ENCODE measurements at regions not wholly inside any gene's neighbourhood (a gene's known extent, or its start where the extent isn't known, plus 50 kb on each side); places are given as distances from the start of the nearest gene placed in this dataset.

DNA sequence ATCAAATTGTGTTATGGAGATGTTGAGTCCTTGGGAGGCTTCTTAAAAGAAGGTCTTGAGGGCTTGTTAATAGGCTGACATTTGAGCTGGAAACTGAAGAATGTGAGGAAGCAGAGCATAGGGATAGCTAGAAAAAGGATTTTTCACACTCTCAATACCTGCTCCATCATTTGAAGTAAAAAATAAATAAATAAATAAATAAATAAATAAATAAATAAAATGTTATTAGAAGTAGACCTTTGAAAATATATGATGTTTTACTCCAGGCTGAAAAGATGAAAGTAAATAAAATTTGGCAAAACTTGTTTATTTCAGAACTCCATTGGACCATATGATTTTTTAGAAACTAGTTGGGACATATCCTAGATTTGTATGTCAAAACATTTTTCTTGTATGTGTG lies 1757.8 kb upstream of the TENM3 start:
- TF ChIP-seq, protein P1, sequence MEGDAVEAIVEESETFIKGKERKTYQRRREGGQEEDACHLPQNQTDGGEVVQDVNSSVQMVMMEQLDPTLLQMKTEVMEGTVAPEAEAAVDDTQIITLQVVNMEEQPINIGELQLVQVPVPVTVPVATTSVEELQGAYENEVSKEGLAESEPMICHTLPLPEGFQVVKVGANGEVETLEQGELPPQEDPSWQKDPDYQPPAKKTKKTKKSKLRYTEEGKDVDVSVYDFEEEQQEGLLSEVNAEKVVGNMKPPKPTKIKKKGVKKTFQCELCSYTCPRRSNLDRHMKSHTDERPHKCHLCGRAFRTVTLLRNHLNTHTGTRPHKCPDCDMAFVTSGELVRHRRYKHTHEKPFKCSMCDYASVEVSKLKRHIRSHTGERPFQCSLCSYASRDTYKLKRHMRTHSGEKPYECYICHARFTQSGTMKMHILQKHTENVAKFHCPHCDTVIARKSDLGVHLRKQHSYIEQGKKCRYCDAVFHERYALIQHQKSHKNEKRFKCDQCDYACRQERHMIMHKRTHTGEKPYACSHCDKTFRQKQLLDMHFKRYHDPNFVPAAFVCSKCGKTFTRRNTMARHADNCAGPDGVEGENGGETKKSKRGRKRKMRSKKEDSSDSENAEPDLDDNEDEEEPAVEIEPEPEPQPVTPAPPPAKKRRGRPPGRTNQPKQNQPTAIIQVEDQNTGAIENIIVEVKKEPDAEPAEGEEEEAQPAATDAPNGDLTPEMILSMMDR (conservative IDR thresholded peaks at IDR 0.05; ENCODE audit: low read length) = no peak
- DNase-seq (ENCODE audit: low read depth) = no peak
- H3K4me3 ChIP-seq (ENCODE audit: low read length) = no peak overlapping the region

DNA sequence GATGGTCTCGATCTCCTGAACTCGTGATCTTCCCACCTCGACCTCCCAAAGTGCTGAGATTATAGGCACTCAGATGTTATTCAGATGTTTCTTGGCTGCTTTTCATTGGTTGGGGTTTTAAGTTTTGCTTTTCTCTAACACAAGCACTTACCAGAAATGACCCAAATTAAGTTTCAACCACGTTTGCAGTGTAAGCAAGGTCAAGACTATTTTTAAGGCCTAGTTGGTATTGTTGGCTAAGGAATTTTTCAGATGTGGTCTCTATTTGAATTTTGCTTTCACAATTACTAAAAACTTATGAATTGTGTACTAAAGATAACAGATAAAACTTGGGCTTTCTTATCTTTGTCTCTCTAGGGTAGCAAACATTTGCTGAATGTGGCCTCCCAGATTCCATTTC lies 1756.9 kb upstream of the TENM3 start:
- no peak for DNase-seq (ENCODE audit: low read depth)
- no peak overlapping the region for H3K4me3 ChIP-seq (ENCODE audit: low read length)
- TF ChIP-seq, protein P1 (conservative IDR thresholded peaks at IDR 0.05; ENCODE audit: low read length) = no peak

DNA sequence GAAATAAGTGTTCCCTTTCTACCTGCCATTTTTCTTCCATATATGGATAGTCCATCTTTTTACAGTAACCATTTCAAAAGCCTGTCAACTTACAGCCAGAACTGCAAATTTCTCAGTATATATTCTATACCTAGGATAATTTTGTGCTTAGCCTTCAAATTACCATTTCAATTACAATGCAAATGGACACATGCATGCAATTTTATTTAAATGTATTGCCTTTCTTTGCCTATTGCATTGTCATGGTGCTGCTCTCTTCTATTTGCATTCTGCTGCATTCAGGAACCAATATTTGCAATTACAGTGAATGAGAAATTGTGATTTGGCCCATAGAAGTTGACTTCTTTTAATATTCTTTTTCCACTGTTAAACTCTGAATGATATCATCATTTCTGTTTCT lies 1753.4 kb upstream of the TENM3 start:
- no peak overlapping the region for H3K4me3 ChIP-seq (ENCODE audit: low read length)
- DNase-seq (ENCODE audit: low read depth) = no peak
- TF ChIP-seq, protein P1 (conservative IDR thresholded peaks at IDR 0.05; ENCODE audit: low read length) = no peak

DNA sequence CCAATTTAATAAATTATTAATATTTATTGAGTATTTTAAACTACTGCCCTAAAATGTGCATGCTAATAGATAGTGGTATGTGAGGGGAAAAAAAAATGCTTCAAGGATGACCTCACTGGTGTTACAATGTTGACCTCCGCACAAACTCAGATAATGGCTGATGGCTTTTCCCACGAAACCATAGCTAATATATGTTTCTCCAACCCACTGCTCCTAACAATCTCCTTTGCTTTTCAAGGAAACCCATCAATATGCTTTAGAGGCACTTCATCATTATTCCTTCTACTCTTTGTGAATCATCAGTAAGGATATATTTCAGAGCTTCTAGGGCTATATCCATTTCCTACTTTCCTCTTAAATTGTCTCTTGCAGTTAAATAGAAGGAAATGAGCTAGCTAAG lies 1752.0 kb upstream of the TENM3 start:
- H3K4me3 ChIP-seq (ENCODE audit: low read length) = no peak overlapping the region
- TF ChIP-seq, protein P1 (conservative IDR thresholded peaks at IDR 0.05; ENCODE audit: low read length) = no peak
- DNase-seq (ENCODE audit: low read depth) = no peak

DNA sequence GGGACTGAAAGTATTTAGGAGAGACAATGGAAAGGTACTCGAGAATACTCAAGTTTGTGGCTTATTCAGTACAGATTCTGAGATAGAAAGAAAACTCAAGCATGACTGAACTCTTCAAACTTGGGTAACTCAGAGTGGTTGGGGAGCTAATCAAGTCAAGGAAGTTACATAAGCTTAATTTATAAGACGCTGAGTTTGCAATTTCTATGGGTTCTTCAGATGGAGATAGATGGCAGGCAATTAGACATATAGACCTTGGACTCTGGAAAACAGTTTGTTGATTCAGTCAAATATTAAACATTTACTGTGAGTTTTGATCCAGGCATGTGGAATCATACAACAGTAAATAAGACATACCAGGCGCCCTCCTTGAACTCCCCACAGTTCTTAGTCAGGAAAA lies 1749.9 kb upstream of the TENM3 start:
- H3K4me3 ChIP-seq (ENCODE audit: low read length) = no peak overlapping the region
- TF ChIP-seq, protein P1 (conservative IDR thresholded peaks at IDR 0.05; ENCODE audit: low read length) = no peak
- DNase-seq (ENCODE audit: low read depth) = no peak

DNA sequence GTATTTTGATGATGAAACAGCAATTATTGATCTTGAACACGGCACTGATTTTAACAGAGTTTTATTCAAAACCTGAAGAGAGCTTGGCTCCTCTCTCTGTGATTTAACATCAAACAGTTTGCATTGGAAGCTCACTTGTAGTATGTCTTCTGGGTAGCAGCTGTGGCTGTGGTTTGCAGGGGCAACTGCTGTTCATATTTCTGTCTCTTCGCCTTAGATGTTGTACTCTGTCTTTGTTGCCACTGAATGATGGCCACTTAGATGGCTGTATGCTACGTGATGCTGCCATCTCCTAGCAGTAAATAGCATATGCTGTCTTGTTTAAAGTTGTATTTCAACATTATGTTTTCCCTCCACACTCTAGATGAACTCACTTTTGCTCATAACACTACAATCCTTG lies 1743.0 kb upstream of the TENM3 start:
- DNase-seq (ENCODE audit: low read depth) = no peak
- TF ChIP-seq, protein P1 (conservative IDR thresholded peaks at IDR 0.05; ENCODE audit: low read length) = no peak
- no peak overlapping the region for H3K4me3 ChIP-seq (ENCODE audit: low read length)

DNA sequence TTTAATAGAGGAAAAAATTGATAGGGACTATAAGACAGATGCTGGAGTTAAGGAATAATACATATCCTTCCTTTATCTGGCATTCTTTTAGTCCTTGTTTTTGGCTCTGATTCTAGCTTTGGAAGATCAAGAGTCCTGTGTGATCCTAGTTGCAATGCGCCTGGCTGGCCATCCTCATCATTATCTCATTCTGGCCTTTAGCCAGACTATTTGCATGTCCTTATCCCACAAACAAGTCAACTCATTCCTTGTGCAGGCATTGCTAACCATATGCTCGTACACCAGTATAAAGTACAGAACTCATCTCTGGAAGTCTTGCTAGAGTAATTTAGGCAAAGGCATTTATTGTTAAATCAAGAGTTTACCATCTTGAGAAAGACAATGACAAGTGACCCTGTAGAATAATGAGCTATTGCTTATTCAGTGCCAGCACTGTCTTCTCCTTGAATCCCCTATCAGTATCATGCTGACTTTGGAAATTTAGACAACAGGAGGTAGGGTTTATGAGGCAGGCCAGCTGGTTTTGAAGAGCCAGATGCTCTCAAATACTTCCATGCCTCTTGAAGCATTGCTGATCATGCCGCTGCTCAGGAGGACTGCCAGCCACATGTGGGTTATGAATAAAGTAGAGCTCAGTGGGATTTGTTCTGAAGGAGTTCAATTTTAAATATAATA lies 1730.3 kb upstream of the TENM3 start:
- no peak for DNase-seq (ENCODE audit: low read depth)
- H3K4me3 ChIP-seq (ENCODE audit: low read length) = no peak overlapping the region
- TF ChIP-seq, protein P1 (conservative IDR thresholded peaks at IDR 0.05; ENCODE audit: low read length) = no peak
